Hippocampal formation (tissue), 2 donors: ENCODE measurements at regions not wholly inside any gene's neighbourhood (a gene's known extent, or its start where the extent isn't known, plus 50 kb on each side); places are given as distances from the start of the nearest gene placed in this dataset.

Experiments used
- DNase-seq, 2 donors: peaks; one replicate each; lab custom pipeline; 2025; lab: John Stamatoyannopoulos, UW

- no peak for DNase-seq
These were observed 445.0 kb downstream of the SPRY1 start for GRCh38 chr4:123841447-123842121.

GRCh38 chr4:123843137-123843536 lies 446.5 kb downstream of the SPRY1 start:
- no peak for DNase-seq

GRCh38 chr4:123844374-123844773 lies 447.8 kb downstream of the SPRY1 start:
- DNase-seq, result no peak

GRCh38 chr4:123846092-123846491 lies 449.5 kb downstream of the SPRY1 start:
- no peak for DNase-seq

GRCh38 chr4:123846561-123846960 lies 450.0 kb downstream of the SPRY1 start:
- DNase-seq, result no peak

- no peak for DNase-seq
These were observed 452.0 kb downstream of the SPRY1 start for GRCh38 chr4:123848606-123849005.

- DNase-seq, result no peak
These were observed 452.9 kb downstream of the SPRY1 start for GRCh38 chr4:123849495-123849894.

- DNase-seq, result no peak
These were observed 454.9 kb downstream of the SPRY1 start for GRCh38 chr4:123851521-123851920.

- DNase-seq, result no peak
These were observed 457.1 kb downstream of the SPRY1 start for GRCh38 chr4:123853651-123854050.

- DNase-seq, result peak in 1 of 2 donors; percentile 3
These were observed 460.3 kb downstream of the SPRY1 start for GRCh38 chr4:123856689-123857545.

GRCh38 chr4:123858465-123858864 lies 461.9 kb downstream of the SPRY1 start:
- DNase-seq, result no peak

- no peak for DNase-seq
These were observed 466.2 kb downstream of the SPRY1 start for GRCh38 chr4:123862812-123863211.

- no peak for DNase-seq
These were observed 470.2 kb downstream of the SPRY1 start for GRCh38 chr4:123866796-123867195.

GRCh38 chr4:123867910-123868587 lies 471.5 kb downstream of the SPRY1 start:
- no peak for DNase-seq

- no peak for DNase-seq
These were observed 473.0 kb downstream of the SPRY1 start for GRCh38 chr4:123869286-123870215.

- DNase-seq, result no peak
These were observed 473.8 kb downstream of the SPRY1 start for GRCh38 chr4:123870216-123870876.

GRCh38 chr4:123871341-123871740 lies 474.7 kb downstream of the SPRY1 start:
- no peak for DNase-seq

GRCh38 chr4:123874063-123874462 lies 477.5 kb downstream of the SPRY1 start:
- no peak for DNase-seq

GRCh38 chr4:123876143-123876542 lies 479.5 kb downstream of the SPRY1 start:
- DNase-seq, result no peak

GRCh38 chr4:123876671-123877101 lies 480.1 kb downstream of the SPRY1 start:
- DNase-seq, result no peak

- no peak for DNase-seq
These were observed 481.0 kb downstream of the SPRY1 start for GRCh38 chr4:123877551-123877950.
